ENCODE measurements at regions not wholly inside any gene's neighbourhood (a gene's known extent, or its start where the extent isn't known, plus 50 kb on each side); places are given as distances from the start of the nearest gene placed in this dataset.
A peak's percentile ranks its signal among the peaks of the same experiment; 100 is the strongest.

DNA sequence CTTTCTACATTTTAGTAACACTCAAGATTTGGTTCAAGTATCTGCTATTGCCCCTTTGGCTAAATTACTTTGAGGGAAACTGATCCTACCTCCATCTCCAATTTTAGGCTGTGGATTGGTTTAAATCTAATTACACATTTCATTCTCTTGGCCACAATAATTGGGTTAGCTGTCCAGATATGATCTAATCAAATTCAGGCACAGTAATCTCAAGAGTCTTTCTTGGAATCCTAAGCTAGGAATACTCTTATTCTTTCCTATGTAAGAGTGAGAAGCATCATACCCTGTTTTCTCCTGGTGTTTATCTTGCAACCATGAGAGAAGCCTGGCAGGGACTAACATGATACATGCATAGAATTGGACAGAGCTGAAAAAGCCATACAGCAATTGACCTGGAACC, 300.4 kb upstream of the MARCKS start:
- TF ChIP-seq, protein P1, sequence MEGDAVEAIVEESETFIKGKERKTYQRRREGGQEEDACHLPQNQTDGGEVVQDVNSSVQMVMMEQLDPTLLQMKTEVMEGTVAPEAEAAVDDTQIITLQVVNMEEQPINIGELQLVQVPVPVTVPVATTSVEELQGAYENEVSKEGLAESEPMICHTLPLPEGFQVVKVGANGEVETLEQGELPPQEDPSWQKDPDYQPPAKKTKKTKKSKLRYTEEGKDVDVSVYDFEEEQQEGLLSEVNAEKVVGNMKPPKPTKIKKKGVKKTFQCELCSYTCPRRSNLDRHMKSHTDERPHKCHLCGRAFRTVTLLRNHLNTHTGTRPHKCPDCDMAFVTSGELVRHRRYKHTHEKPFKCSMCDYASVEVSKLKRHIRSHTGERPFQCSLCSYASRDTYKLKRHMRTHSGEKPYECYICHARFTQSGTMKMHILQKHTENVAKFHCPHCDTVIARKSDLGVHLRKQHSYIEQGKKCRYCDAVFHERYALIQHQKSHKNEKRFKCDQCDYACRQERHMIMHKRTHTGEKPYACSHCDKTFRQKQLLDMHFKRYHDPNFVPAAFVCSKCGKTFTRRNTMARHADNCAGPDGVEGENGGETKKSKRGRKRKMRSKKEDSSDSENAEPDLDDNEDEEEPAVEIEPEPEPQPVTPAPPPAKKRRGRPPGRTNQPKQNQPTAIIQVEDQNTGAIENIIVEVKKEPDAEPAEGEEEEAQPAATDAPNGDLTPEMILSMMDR (IDR thresholded peaks at IDR 0.05; ENCODE audit: extremely low read depth, missing control alignments) = no peak
- DNase-seq (ENCODE audit: low spot score) = no peak

DNA sequence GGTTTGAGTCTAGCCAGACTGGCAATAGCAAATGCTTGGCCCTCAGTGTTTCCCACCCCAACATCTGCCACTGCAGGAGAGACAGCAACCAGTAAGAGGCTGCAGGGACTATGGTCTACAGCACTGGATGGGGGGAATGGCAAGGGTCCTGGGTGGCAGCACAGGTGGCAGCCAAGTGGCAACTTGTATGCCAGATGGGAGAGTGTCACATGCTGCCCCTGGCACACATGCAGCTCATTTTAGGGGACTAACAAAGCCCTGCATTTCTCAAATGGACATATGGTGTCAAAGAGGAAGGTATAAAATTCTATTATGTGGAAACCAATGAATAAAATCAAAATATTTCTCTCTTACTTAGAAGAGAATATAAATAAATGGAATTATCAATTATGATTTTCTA, 298.7 kb upstream of the MARCKS start:
- no peak for DNase-seq (ENCODE audit: low spot score)
- TF ChIP-seq, protein P1 (IDR thresholded peaks at IDR 0.05; ENCODE audit: extremely low read depth, missing control alignments) = no peak

DNA sequence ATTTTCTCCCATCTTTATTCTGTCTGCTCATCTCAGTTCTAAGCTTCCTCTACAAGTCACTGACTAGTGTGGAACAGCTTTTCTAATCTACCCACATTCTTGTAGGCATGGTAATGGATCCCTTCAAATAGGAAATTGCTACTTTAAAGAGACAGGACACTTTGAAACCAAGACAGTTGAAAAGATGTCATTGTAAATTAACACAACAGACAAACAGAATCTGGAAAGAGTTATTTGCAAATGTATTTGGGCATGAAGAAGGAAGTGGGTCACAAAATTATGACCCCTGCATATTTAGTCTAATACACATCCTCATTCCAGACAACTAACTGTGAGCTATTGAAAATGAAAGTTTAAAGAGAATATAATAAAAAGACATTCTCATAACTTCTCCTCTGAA, 298.2 kb upstream of the MARCKS start:
- TF ChIP-seq, protein P1 (IDR thresholded peaks at IDR 0.05; ENCODE audit: extremely low read depth, missing control alignments) = no peak
- DNase-seq (ENCODE audit: low spot score) = no peak

DNA sequence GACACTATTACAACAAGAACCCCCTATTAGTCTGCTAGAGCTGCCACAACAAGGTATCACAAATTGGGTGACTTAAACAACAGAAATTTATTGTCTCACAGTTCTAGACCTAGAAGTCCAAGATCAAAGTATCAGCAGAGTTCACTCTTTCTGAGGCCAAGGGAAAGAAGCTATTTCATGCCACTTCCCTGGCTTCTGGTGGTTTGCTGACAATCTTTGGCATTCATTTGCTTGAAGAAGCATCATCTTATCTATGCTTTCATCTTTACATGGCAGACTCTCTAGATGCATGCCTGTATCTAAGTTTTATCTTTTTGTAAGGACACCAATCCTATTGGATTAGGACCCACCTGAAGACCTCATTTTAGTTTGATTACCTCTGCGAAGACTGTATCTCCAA, 296.8 kb upstream of the MARCKS start:
- no peak for DNase-seq (ENCODE audit: low spot score)
- TF ChIP-seq, protein P1 (IDR thresholded peaks at IDR 0.05; ENCODE audit: extremely low read depth, missing control alignments) = no peak

DNA sequence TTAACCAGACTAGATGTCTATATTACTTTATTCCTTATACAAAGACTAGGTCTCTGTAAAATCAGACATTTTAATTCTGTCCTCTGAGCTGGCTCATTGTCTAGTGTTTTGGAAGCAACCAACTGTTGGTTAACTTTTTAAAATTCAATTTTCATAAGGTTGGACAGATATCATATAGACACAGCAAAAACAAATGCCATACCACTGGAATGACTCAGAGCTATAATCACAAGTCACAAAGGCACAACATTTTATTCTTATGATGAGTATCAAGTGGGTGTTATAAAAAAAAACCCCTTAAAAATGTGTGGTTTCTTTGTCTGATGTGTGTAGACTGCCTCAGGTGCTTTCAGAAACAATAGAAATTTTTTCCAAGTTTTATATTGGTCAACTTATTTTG, 296.2 kb upstream of the MARCKS start:
- no peak for DNase-seq (ENCODE audit: low spot score)
- TF ChIP-seq, protein P1 (IDR thresholded peaks at IDR 0.05; ENCODE audit: extremely low read depth, missing control alignments) = no peak

DNA sequence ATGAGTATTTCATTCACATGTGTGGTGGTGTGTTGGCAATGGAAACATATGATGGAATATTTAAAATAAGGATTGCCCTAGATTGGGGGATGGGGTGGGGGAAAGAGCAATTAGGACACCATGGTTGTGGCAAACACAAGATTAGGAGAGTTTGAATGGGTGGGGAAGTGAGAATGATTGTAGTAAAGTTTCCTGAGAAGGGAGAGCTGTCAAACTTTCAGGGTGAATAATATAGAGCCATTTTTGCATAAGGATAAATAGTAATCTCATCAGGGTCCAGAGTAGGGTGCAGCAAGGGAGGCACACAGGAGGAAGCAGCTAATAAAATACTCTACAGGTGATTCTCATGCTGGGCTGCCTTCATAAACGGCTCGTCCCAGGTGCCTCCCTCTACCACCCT, 294.9 kb upstream of the MARCKS start:
- no peak for DNase-seq (ENCODE audit: low spot score)
- TF ChIP-seq, protein P1 (IDR thresholded peaks at IDR 0.05; ENCODE audit: extremely low read depth, missing control alignments) = no peak

DNA sequence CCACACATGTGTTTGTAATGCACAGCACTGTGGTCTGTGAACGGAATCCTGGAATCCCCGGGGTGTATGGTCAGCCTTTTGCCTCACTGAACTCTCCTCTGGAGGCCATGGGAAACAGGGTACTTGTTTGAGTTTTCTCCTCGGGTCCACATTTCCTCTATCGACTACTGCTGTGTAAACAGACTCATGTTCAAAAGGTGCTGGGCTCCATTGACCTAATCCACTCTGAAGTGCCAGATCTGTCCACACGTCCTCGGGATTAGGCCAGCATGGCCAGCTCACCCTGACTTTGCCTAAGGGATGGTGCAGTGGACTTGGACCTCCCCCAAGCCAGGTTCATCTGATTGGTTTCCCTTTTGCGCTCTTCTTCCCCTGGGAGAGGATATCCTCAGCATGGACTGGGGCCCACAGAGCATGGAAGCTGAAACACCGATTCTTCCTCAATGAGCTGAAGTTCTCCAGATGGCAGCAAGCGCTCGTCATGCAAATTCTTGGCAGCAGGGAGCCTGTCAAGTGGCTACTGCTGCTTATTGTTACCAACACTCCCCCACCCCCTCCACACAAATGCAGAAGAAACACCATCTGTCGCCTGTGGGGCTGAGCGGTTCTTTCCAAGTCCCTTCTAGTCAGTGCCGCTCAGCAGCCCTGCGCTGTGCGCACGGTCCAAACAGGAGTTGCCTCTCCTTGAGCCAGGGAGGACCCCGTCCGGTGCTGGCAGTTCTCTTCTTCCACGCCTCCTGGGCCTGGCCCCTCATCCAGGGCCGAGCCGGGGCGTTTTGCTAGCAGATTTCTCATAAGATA, 292.6 kb upstream of the MARCKS start:
- DNase-seq (ENCODE audit: low spot score) = peak; percentile 20
- TF ChIP-seq, protein P1 (IDR thresholded peaks at IDR 0.05; ENCODE audit: extremely low read depth, missing control alignments) = no peak

Measured in GM20000 (cell line).